NCI-H1930 (cell line): ENCODE measurements at regions not wholly inside any gene's neighbourhood (a gene's known extent, or its start where the extent isn't known, plus 50 kb on each side); places are given as distances from the start of the nearest gene placed in this dataset.
"Not testable (repeated sequence)": the region's sequence is repeated elsewhere in the genome, so short reads cannot be mapped to it uniquely, and the experiment has no call there.

ENCODE experiments used
- DNase-seq, 2 experiments: peaks; one replicate each; lab custom pipeline; 2025; lab: John Stamatoyannopoulos, UW

DNA sequence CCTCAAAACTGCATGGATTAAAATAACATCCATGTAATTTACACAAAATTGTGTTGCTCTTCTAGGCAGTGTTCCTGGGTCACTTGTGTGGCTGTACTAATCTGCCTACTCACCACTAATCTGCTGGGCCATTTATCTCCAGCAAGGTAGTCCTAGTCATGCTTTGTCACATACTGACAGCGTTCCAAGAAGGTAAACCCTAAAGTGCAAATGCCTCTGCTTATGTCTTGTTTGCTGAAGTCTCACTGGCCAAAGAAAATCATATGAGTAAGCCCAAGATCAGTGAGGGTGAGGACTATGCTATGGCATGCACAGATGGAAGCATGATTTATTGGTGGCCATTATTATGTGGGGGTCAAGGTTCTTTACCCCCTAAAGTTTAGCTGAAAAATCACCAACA, 630.2 kb upstream of the LUZP2 start:
- no peak for DNase-seq

DNA sequence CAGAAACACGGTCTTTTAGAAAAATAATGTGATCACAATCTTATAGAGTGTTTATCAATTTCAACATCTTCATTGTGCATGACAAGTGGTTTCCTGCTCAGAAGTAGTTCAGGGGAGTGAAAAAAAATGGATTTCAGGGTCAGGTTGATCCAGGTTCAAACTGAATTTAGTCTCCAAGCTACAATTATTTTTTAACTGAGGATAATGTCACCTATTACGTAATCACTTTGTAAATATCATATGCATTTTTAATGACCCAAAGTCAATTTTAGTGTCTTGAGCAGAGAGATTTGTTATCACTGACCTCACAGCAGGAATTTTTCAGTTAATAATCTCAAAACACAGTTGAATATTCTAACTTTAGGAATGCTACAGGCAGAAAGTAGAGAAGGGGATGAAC, 627.2 kb upstream of the LUZP2 start:
- DNase-seq, result no peak

DNA sequence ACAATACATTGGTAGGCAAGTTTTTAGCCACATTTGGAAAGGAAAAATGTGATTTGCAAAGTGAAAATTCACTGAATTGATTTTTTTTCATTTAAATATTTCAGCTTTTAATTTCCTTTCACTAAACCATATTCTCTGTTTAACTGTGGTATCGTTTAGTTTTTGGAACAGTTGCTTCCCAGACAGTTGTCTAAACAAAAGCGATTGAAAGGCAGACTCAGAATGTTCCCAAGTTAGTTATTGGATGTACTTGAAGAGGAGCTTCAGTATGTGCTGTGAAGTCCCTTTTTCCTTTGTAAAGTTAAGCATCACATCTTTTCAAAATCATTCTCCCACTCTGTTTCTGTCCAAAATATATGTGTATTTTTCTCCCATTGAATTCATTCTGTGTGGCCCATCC, 623.4 kb upstream of the LUZP2 start:
- no peak for DNase-seq

DNA sequence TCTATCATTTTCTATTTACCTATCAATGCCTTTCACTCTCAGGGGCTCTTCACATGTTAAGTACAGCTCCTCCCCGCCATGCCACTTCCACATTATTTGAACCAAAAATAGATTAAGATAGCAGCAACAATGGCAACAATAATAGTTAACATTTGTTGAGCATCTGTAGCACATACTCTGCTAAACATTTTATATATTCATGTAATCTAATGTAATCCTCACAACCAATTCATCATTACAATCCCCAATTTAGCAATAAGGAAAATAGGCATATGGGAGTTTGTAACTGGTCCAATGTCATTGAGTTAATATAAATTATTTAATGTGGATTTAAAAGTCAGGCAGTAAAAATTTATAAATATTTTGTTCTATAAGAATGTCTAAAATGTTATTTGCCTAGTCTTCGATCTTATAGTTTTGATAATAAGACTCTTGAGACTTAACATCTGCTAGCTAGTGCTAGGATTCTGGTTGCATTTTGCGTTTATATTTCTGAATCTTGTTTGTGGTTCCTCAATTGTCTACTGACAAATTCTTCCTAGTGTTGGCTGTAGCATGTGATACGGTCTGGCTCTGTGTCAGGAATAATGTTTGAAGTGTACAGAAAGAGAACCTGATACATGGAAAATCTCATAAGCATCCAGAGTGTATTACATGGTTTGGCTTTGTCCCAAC, 621.5 kb upstream of the LUZP2 start:
- DNase-seq, result no peak

DNA sequence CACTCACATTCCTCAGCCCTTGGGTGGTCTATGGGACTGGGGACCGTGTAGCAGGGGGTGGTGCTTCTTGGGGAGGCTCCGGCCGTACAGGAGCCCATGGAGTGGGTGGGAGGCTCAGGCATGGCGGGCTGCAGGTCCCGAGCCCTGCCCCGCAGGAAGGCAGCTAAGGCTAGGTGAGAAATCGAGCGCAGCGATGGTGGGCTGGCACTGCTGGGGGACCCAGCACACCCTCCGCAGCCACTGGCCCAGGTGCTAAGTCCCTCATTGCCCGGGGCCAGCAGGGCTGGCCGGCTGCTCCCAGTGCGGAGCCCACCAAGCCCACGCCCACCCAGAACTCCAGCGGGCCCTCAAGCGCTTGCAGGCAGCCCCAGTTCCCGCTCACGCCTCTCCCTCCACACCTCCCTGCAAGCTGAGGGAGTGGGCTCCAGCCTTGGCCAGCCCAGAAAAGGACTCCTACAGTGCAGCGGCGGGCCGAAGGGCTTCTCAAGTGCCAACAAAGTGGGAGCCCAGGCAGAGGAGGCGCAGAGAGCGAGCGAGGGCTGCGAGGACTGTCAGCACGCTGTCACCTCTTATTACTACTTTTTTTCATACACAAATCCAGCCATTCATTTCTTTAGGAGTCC, 613.3 kb upstream of the LUZP2 start:
- DNase-seq, result not testable (repeated sequence)

DNA sequence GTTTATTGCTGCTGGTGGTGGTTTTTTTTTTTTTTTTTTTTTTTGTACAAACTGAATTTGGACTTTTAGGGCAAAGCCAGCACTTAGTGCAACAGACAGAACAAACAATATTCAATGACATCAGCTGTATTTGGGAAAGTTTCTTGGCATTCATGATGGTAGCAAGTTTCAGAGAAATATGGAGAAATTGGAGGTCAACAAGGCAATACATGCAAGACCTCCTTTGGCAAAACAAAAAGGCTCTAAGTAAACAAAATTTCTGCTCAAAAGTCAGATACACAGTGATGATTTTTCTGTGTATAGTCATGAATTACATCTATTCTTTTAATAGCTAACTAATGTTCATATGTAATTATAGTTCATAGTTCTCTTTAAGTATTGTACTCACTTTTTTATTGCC, 612.5 kb upstream of the LUZP2 start:
- DNase-seq, result no peak

DNA sequence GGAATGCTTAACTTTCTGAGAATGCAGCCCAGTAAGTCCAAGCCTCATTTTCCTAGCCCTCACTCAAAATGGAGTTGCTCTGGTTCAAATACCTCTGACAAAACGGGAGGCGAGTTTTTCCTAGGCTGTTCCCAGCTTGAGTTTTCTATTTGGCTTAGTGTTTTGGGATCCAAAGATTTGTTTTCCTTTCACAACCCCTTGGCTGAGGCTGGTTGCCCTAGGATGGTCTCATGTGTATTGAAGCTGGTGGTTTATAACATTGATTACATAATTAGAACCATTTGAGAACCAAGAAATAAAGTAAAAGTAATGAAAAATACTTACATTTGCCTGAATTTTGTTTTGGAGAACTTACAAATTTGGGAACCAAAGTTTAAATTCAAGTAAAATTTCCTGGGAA, 611.1 kb upstream of the LUZP2 start:
- no peak for DNase-seq

DNA sequence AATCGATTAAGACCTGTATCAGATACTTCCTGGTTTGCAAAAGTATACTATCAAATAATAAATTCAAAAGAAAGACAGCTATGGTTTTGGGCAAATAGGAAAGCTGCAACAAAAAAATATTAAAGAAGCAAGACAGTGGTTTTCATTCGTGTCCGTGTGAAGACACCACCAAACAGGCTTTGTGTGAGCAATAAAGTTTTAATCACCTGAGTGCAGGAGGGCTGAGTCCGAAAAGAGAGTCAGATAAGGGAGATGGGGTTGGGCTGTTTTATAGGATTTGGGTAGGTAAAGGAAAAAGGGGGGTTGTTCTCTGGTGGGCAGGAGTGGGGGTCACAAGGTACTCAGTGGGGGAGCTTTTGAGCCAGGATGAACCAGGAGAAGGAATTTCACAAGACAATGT, 609.7 kb upstream of the LUZP2 start:
- DNase-seq, result not testable (repeated sequence)

DNA sequence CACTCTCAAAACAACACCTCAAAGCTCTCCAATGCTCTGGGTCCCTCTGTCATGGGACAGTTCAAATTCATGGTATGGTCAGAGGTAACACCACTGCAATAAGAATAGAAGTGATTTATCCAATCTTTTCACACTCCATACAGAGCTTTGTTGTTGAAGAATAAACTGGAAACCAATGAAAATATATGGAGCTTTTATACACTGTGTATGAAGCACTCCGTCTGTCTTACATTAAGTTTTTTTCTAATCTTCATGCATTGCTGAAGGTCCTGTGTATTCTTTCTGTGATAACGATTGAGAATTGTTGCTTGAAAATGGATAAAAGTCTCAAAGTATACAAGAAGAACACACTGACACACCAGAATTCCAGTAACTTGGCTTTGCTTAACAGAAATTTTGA, 603.7 kb upstream of the LUZP2 start:
- DNase-seq, result no peak

DNA sequence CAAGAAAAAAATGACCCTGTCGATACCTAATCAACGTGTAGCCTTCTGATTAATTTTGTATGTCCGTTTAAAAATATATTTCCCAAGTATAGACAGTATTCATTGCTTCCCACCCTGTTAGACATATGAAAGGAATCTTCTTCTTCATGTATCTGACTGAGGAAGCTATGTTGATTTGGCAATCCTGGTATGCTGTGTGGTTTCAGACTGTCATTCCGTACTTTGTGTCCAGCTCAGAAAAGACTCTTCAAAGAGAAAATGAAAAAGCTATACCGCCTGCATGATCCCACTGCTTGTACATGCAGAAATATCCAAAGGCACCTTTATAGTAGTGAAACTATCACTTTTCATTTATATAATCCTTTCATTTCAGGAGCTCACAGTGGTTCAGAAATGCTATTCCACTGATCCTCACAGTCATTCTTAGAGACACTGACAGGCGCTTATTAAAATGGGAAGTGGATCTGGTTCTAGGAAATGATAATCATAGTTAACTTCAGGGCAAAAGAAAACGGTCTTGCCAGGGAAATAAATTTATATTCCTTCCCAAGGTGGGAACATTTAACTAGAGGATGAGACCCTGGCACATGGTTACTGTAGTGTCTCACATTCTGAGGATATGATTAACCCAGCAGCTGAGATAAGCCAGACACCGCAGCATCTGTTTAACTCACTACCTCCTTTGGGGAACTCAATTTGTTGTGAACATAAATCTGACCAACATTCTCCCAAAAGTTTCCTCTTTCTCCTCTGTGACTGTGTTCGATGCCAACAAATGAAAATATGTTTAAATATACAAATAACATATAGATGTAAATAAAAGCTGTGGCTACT, 599.2 kb upstream of the LUZP2 start:
- no peak for DNase-seq

DNA sequence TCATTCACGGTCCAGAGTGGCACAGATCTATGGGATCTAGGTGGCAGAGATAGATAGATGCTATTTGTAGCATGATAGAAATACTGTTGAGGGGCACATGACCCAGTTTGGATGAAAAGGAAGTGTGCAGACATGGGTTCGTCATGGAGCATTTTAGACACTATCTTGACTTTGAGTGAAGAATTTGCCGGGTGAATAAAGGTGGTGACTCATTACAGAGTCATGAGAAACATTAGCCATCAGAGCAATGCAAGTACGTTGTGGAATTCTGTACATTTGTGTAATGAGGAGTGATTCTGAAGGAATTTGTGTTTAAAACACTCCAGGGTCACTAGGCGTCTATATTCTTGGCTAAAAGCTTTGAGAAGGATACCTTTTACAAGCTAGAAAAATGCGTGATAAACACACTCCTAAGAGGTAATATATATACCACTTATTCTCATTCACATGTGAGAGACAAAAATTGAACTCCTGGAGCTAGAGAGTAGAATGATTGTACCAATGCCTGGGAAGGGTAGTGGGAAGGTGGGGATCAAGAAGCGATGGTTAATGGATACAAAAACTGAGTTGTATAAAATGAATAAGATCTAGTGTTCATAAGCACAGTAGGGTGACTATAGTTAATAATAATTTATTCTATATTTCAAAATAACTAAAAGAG, 593.7 kb upstream of the LUZP2 start:
- no peak for DNase-seq

DNA sequence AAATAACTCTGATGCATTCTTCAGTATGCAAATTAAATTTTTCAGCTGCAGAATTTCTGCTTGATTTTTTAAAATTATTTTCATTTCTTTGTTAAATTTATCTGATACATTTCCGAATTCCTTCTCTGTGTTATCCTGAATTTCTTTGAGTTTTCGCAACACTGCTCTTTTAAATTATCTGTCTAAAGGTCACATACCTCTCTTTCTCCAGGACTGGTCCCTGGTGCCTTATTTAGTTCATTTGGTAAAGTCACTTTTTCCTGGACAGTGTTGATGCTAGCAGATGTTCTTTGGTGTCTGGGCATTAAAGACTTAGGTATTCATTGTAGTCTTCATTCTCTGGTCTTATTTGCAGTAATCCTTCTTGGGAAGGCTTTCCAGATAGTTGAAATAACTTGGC, 577.4 kb upstream of the LUZP2 start:
- DNase-seq, result no peak

DNA sequence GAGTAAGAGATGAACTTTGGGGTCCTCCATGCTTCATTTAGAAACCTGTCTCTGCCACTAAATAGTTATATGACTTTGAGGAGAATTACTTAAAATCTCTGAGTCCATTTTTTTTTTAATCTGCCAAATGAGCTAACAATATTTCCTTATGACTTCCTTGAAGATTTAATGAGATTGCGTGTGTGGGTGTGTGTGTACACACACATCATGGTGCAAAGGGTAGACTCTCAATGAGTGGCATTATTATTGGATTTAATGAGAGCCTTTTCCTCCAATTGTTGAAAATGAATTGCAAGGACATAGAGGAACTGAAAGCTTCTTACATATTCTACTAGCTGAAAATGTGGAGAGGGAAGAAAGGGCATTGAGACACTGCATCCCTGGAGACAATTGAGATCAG, 573.5 kb upstream of the LUZP2 start:
- DNase-seq, result no peak

DNA sequence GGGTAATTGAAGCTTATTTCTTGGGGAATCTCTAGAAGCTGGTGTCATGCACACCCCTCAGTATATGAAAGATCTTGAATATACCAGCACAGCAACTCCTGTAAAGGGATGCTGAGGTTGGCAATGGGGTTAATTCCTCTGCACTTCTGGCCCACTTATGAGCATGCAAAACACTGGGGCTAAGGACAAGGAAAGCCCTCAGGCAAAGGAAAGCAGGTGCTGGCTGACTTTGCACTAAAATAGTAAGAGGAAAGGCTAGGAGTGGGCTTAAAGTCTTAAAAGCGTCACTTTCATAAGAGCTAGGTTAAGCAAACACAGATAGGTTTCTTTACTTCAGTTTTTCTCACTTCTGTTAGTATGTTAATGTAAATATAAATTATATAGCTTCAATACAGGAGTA, 572.6 kb upstream of the LUZP2 start:
- DNase-seq, result no peak

DNA sequence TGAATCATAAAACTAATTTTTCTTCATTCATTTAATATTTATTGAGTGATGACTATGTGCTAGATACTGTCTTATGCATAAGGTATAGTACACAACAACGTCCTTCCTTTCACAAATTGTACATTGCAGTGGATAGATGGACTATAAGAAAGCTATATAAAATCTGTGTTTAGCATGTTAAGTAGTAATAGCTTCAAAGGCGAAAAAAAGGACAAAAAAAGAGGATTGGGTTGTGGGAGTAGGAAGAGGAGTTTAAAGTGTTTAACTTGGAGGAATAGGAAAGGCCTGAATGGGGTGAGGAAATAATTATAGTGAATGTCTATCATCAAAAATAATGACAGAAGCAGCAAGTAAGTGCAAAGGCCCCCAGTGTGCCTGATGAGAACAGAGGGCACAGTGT, 565.4 kb upstream of the LUZP2 start:
- DNase-seq, result no peak

DNA sequence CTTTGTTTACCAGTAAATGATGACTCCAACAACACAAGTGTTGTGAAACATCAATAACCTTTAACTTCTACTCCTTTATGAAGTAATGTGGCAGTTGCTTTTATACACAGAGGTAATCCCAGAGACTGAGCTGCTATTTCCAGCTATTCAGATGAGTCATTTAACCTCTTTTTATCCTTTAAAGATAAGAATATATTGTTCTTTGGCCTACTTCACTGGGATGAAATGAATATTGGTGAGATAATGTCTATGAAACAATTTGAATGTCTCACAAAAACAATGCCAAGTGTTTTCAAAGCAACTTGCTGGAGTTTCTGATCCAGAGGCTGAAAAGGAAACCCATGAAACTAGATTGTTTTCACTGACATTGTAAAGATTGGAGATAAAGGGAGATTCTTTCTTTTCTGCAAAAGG, 564.4 kb upstream of the LUZP2 start:
- DNase-seq, result no peak

DNA sequence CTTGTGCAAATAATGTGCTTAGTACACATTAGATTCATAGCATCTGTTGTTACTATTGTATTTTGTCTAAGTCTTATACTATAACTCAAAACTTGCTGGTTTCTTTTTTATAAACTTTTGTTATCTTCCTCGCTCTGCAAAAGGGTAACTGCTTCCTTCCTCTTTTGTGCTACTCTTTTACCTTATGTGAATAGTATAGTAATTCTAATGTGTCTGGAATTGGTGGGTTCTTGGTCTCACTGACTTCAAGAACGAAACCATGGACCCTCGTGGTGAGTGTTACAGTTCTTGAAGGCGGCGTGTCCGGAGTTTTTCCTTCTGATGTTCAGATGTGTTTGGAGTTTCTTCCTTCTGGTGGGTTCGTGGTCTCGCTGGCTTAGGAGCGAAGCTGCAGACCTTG, 563.1 kb upstream of the LUZP2 start:
- DNase-seq, result no peak

DNA sequence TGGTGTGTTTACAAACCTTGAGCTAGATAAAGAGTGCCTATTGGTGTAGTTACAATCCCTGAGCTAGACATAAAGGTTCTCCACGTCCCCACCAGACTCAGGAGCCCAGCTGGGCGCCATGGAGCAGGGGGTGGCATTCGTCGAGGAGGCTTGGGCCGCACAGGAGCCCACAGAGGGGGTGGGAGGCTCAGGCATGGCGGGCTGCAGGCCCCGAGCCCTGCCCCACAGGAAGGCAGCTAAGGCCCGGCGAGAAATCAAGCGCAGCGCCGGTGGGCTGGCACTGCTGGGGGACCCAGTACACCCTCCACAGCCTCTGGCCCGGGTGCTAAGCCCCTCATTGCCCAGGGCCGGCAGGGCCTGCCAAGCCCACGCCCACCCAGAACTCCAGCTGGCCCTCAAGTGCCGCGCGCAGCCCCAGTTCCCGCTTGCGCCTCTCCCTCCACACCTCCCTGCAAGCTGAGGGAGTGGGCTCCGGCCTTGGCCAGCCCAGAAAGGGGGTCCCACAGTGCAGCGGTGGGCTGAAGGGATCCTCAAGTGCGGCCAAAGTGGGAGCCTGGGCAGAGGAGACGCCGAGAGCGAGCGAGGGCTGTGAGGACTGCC, 562.1 kb upstream of the LUZP2 start:
- DNase-seq, result not testable (repeated sequence)

DNA sequence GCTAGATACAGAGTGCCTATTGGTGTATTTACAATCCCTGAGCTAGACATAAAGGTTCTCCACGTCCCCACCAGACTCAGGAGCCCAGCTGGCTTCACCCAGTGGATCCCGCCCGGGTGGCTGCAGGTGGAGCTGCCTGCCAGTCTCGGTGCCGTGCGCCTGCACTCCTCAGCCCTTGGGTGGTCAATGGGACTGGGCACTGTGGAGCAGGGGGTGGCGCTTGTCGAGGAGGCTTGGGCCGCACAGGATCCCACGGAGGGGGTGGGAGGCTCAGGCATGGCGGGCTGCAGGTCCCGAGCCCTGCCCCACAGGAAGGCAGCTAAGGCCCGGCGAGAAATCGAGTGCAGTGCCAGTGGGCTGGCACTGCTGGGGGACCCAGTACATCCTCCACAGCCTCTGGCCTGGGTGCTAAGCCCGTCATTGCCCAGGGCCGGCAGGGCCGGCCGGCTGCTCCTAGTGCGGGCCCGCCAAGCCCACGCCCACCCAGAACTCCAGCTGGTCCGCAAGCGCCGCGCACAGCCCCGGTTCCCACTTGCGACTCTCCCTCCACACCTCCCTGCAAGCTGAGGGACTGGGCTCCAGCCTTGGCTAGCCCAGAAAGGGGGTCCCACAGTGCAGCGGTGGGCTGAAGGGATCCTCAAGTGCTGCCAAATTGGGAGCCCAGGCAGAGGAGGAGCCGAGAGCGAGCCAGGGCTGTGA, 554.6 kb upstream of the LUZP2 start:
- DNase-seq, result not testable (repeated sequence)

DNA sequence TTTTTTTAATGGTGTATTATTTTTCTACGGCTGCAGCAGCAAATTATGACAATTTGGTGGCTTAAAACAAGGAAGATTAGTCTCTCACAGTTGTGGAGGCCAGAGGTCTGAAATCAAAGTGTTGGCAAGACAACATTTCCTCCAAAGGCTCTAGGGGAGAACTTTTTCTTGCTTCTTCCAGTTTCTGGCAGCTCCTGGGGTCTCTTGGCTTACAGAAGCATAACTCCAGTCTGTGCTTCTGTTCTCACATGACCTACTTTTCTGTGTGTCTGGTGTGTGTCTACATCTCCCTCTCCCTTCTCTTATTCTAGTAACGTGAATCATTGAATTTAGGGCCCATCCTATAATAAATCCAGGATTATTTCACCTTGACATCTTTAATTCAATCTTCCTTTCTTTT, 551.9 kb upstream of the LUZP2 start:
- DNase-seq, result no peak

DNA sequence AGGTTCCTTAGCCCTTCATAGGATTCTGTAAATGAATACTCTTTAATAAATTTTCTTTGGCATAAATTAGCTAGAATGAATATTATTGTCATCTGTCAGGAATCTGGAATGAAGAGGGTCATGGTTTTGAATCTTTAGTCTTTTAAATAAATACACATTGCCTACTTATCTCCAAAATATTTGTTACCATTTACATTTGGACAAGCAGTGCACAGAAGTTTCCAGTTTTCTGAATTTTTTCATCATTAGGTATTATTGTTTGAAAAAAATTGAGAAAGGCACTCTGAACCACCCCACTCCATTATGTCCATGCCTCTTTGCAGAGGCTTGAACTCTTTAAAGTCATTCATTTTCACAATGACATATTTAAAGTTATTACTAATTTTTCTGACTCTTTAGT, 549.0 kb upstream of the LUZP2 start:
- DNase-seq, result no peak

DNA sequence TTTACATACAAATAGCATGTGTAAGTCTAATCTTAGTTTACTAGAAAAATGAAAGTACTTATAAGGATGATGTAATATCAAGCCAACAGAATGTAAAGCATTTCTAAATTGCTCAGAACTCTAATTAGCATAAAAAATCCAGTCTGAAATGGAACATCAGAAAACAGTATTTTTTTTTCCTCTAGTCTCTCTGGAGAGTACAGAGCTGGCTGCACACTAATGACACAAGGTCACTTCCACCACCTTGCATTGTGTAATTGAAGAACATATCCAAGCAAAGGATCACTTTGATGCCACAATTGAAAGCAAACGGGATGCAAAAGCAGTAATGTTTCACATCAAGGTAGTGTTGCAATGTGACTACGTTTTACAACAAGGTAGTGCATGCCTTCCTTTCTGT, 548.0 kb upstream of the LUZP2 start:
- no peak for DNase-seq
